ENCODE measurements at regions not wholly inside any gene's neighbourhood (a gene's known extent, or its start where the extent isn't known, plus 50 kb on each side); places are given as distances from the start of the nearest gene placed in this dataset.

DNA sequence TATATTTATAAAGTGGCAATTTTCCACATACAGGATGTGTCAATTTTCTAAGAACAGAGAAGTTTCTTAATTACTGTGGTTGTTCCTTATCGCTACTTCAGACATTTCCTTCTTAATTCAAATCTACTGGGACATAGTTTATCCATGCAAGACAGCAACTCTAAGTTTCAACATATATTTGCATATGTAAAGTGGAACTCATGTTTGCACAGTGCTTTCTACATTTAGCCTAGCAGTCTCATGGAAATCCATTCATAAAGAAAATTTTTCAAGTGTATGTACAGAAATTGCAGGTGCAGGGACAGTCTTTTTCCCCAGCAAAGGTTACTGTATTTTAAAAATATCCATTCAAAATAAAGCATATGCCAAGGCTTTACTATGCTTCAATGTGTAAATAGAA is 956.7 kb upstream of the SEL1L start:
- TF ChIP-seq GATA1 (IDR thresholded peaks at IDR 0.05; ENCODE audit: low read depth, low read length) (no peak), POLR2A (IDR thresholded peaks at IDR 0.05; ENCODE audit: low read length) (no peak)

Data from erythroblast (primary cell).